Retinal pigment epithelial cell (primary cell): ENCODE measurements at regions not wholly inside any gene's neighbourhood (a gene's known extent, or its start where the extent isn't known, plus 50 kb on each side); places are given as distances from the start of the nearest gene placed in this dataset.

Experiments
- DNase-seq: peaks from one replicate; pipeline ENCODE4 v3.0.0-alpha.2; 2010; ENCODE audit warnings: low read depth
- H3K4me3 ChIP-seq: 2 replicates; pipeline ENCODE4 v1.5.1; 2011; ENCODE audit warnings: mild to moderate bottlenecking, low read length, control low read depth, moderate library complexity
- CTCF ChIP-seq: conservative IDR thresholded peaks from 2 replicates; pipeline ENCODE4 v1.5.1; 2011; ENCODE audit warnings: low read depth, low read length, control low read depth, inconsistent platforms

DNA sequence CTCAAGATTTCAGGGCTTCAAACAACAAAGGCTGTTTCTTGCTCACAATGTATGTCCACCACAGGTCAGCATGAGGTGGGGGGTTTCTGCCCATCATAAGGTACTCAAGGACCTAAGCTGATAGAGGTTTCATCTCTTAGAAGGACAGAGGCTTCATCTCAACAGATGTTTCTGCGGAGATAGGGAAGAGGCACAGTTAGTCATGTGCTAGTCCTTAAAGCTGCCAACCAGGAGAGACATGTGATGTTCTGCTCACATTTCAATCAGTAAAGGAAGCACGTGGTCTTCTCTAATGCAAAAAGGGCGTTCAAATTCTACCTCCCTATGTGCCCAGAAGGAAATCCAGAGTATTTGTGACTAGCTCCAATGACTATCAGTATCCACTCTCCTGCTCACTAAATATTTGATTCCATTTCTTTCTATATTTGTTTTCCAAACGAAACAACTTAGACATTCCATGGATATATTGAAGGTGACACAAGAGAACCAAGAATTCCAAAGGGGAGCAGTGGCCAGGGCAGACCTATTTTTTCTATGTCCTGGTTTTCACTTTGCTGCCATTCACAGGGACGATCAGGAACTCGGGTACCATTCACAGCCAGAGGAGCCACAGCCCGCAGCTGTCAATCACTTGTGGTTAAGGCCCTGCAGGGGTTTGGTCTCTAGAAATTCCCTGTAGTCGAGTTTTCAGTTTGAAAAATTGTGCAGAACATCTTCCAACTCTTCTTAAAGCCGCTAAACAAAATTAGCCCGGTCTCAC is 173.2 kb upstream of the FOXA2 start:
- DNase-seq = no peak
- TF ChIP-seq CTCF = no peak
- no peak overlapping the region for H3K4me3 ChIP-seq

DNA sequence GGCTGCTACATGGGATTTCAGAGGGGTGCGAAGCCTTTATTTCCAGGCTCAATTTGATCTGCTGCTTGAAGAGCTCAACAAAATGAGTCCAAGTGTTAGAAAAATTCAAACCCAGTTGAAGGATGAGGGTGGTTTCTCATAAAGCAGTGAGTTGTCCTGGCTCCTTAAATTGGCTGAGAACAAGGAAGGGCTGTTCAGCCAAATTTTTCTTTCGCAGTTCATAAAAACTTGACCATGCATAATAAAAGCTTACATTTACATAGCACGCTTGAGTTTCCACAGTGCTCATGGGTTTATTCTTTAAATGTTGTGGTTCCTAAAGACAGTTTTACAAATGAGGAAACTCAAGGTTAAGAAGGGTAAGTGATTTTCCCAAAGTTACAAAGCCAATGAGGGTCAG is 174.4 kb upstream of the FOXA2 start:
- no peak for TF ChIP-seq CTCF
- H3K4me3 ChIP-seq = no peak overlapping the region

GRCh38 chr20:22762576-22763256 is 178.3 kb upstream of the FOXA2 start:
- no peak for DNase-seq
- H3K4me3 ChIP-seq = no peak overlapping the region
- no peak for TF ChIP-seq CTCF

More for the DNA sequence above, 174.4 kb upstream of the FOXA2 start:
- DNase-seq = no peak

DNA sequence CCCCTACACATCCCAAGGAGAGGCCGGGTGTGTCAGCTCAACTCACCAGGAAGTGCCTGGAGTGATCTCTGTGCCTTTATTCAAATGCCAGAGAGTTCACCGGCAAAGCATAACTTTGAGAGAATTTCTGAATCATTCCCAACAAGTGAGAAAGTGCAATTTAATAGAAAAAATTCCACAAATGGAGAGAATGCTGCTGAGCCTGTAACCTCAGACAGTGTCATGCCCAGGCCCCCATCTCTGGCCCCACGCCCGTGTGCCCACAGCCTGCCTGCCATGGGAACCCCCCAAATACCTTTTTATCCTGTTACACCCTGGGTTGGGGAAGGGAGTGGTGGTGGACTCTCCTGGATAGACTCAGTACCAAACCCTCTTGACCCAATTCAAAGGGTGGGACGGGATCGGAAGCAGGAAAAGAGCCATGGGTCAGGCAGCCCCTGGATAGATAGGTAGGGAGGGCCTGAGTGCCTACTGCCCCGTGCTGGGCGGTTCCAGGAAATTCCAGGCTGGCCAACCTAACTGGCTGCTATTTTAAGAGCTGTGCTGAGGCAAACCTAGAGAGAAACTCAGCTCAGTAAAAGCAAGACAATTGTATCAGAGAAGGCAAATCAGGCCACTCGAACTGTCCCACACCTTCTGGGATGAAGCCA is 179.0 kb upstream of the FOXA2 start:
- peak overlapping the region; percentile 6 for H3K4me3 ChIP-seq
- TF ChIP-seq CTCF = no peak
- peak; percentile 45 for DNase-seq

GRCh38 chr20:22768266-22769178 is 184.2 kb upstream of the FOXA2 start:
- no peak for DNase-seq
- no peak for TF ChIP-seq CTCF
- no peak overlapping the region for H3K4me3 ChIP-seq

DNA sequence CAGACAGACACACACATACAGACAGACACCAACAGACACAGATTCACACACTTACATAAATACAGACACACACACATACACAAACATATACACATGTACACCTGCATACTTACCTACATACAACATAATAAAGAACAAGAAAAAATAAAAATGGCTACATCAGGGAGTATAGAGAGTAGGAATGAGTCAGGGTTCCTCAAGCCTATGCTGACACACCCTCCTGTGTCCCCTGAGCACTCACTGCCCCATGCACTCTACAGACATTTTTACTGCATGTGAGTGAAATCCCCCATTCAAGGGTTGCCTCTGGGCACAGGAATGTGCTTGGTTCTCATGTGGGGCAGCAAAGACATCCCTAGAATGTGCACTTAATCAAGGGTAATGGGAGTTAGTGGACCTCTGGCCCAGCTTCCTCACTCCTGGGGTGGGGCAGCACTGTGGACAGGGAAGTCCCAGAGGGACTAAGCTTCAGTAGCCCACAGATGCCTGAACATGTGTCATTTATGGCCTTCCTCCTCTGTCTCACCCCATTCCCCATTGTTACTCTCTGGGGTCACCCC is 185.9 kb upstream of the FOXA2 start:
- no peak for DNase-seq
- no peak overlapping the region for H3K4me3 ChIP-seq
- TF ChIP-seq CTCF = no peak
